AG04450 (cell line): ENCODE measurements at regions not wholly inside any gene's neighbourhood (a gene's known extent, or its start where the extent isn't known, plus 50 kb on each side); places are given as distances from the start of the nearest gene placed in this dataset.

Experiments used
- CTCF ChIA-PET: fragments of 300-600, 350-600 bp; formaldehyde crosslinking; extraction: SDS; loops from one replicate; lab custom pipeline; 2022; ENCODE audit warnings: antibody characterized with exemption, inconsistent platforms; lab: Charles Lee
- POLR2A ChIA-PET: fragments of 350-600 bp; formaldehyde crosslinking; extraction: SDS; loops from one replicate; lab custom pipeline; 2021; ENCODE audit warnings: antibody characterized with exemption, inconsistent platforms; lab: Yijun Ruan, JAX
- DNase-seq: peaks from one replicate; pipeline ENCODE4 v3.0.0-alpha.2; 2011; ENCODE audit warnings: low read depth, low spot score
- H3K27ac ChIP-seq: one replicate; pipeline ENCODE4 v1.5.1; 2012; ENCODE audit warnings: low read depth, low read length, control low read depth
- H3K27me3 ChIP-seq: one replicate; pipeline ENCODE4 v1.6.0; 2012; ENCODE audit warnings: low read length; ENCODE audit not compliant: control insufficient read depth, insufficient read depth
- H3K4me3 ChIP-seq: 2 replicates; pipeline ENCODE4 v1.5.1; 2011; ENCODE audit warnings: mild to moderate bottlenecking, low read depth, low read length, control low read depth
- H3K9me3 ChIP-seq: 2 replicates; pipeline ENCODE4 v1.5.1; 2012; ENCODE audit warnings: low read length; ENCODE audit not compliant: control insufficient read depth, insufficient read depth
- TF ChIP-seq, protein P1 (sequence below): IDR thresholded peaks from 2 replicates; pipeline ENCODE4 v1.5.1; 2011; ENCODE audit warnings: low read depth, low read length, control low read depth, inconsistent platforms

DNA sequence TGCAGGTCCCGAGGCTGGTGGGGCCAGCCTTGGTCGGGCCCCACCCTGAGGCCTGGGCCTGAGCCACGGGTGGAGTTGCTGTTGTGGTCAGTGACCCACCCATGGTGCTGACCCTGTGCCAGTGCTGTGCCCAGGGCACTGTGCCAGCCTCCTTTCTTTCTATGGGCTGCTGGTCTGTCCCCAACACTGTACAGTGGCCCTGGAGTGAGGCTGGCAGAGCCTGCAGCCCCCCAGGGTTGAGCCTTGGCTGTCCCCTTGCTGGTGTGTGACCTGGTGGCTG is 1235.7 kb downstream of the BRD1 start:
- CTCF ChIA-PET, result no interaction called here
- no peak for DNase-seq
- Histone ChIP-seq H3K27ac (no peak overlapping the region), H3K27me3 (no peaks in the 10 kb centered on the region), H3K4me3 (no peak overlapping the region), H3K9me3 (peaks cover 97% of the 10 kb centered on the region)
- POLR2A ChIA-PET, result no interaction called here
- TF ChIP-seq, protein P1, sequence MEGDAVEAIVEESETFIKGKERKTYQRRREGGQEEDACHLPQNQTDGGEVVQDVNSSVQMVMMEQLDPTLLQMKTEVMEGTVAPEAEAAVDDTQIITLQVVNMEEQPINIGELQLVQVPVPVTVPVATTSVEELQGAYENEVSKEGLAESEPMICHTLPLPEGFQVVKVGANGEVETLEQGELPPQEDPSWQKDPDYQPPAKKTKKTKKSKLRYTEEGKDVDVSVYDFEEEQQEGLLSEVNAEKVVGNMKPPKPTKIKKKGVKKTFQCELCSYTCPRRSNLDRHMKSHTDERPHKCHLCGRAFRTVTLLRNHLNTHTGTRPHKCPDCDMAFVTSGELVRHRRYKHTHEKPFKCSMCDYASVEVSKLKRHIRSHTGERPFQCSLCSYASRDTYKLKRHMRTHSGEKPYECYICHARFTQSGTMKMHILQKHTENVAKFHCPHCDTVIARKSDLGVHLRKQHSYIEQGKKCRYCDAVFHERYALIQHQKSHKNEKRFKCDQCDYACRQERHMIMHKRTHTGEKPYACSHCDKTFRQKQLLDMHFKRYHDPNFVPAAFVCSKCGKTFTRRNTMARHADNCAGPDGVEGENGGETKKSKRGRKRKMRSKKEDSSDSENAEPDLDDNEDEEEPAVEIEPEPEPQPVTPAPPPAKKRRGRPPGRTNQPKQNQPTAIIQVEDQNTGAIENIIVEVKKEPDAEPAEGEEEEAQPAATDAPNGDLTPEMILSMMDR, result no peak

GRCh38 chr22:48591286-48592065 is 1236.2 kb downstream of the BRD1 start:
- CTCF ChIA-PET, result no interaction called here
- Histone ChIP-seq H3K9me3 (peaks cover 97% of the 10 kb centered on the region), H3K27me3 (no peaks in the 10 kb centered on the region), H3K4me3 (no peak overlapping the region), H3K27ac (no peak overlapping the region)
- POLR2A ChIA-PET, result no interaction called here
- no peak for DNase-seq
- TF ChIP-seq, protein P1, result no peak

- no peak overlapping the region for H3K4me3 ChIP-seq
- POLR2A ChIA-PET, result no interaction called here
- peaks cover 99% of the 10 kb centered on the region for H3K9me3 ChIP-seq
- no peaks in the 10 kb centered on the region for H3K27me3 ChIP-seq
- H3K27ac ChIP-seq, result no peak overlapping the region
- CTCF ChIA-PET, result no interaction called here
- TF ChIP-seq, protein P1, result no peak
- no peak for DNase-seq
Measured at GRCh38 chr22:48589901-48590300, 1237.8 kb downstream of the BRD1 start.

DNA sequence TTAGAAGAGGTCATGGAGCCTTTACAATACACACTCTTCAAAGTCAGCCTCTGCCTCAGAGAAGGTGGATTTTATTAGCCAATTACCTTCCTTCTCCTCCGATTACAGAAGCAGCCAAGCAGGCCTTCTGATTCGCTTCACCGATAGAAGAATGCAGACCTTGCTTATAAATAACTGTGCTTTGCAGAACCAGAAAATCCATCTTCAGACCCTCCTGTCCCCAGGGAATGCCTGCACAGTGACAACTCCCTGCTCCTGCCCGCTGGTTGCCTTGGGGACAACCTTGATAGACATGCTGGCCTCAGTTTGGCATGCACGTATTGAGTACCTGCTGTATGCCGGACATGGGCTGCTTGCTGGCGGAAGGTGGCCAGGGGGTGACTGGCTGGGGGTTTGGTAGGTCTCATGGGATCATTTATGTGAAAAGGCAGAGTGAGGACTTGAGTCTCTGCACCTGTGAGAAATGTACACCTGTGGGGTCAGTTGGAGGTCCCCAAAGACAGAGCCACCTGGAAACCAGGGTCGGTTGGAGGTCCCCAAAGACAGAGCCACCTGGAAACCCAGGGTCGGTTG is 1238.7 kb downstream of the BRD1 start:
- TF ChIP-seq, protein P1, result no peak
- Histone ChIP-seq H3K27me3 (no peaks in the 10 kb centered on the region), H3K9me3 (peaks cover 99% of the 10 kb centered on the region), H3K27ac (no peak overlapping the region), H3K4me3 (no peak overlapping the region)
- CTCF ChIA-PET, result no interaction called here
- POLR2A ChIA-PET, result no interaction called here
- DNase-seq, result no peak

GRCh38 chr22:48588151-48588877 is 1239.4 kb downstream of the BRD1 start:
- TF ChIP-seq, protein P1, result no peak
- H3K27me3 ChIP-seq, result no peaks in the 10 kb centered on the region
- POLR2A ChIA-PET, result no interaction called here
- H3K9me3 ChIP-seq, result peaks cover 99% of the 10 kb centered on the region
- no peak overlapping the region for H3K27ac ChIP-seq
- H3K4me3 ChIP-seq, result no peak overlapping the region
- CTCF ChIA-PET, result no interaction called here
- DNase-seq, result no peak
